H9 (cell line): ENCODE measurements at regions not wholly inside any gene's neighbourhood (a gene's known extent, or its start where the extent isn't known, plus 50 kb on each side); places are given as distances from the start of the nearest gene placed in this dataset.

Experiments
- DNase-seq: peaks from one replicate; pipeline ENCODE4 v3.0.0-alpha.2; 2017
- H2AFZ ChIP-seq: one replicate; pipeline ENCODE4 v1.6.1; 2013; ENCODE audit warnings: mild to moderate bottlenecking, low read length, control low read depth, moderate library complexity
- H2AK5ac ChIP-seq: 2 replicates; pipeline ENCODE4 v1.6.1; 2013; ENCODE audit warnings: low read length, control low read depth, mixed read lengths; ENCODE audit not compliant: insufficient read length
- H2BK120ac ChIP-seq: one replicate; pipeline ENCODE4 v1.6.1; 2013; ENCODE audit warnings: low read depth, mild to moderate bottlenecking, low read length, control low read depth, inconsistent platforms; ENCODE audit not compliant: poor library complexity, severe bottlenecking
- H2BK12ac ChIP-seq: 2 replicates; pipeline ENCODE4 v1.6.1; 2013; ENCODE audit warnings: low read length, control low read depth, mixed read lengths, low read depth; ENCODE audit not compliant: insufficient read length
- H2BK15ac ChIP-seq: 2 replicates; pipeline ENCODE4 v1.6.1; 2013; ENCODE audit warnings: low read depth, low read length, control low read depth
- H2BK20ac ChIP-seq: one replicate; pipeline ENCODE4 v1.6.1; 2013; ENCODE audit warnings: low read depth, mild to moderate bottlenecking, low read length, control low read depth, inconsistent platforms; ENCODE audit not compliant: poor library complexity, severe bottlenecking
- H2BK5ac ChIP-seq: 2 replicates; pipeline ENCODE4 v1.6.1; 2013; ENCODE audit warnings: low read length, control low read depth, mixed read lengths; ENCODE audit not compliant: insufficient read length
- H3K14ac ChIP-seq: 2 replicates; pipeline ENCODE4 v1.6.1; 2013; ENCODE audit warnings: low read length, control low read depth; ENCODE audit not compliant: insufficient read depth
- H3K18ac ChIP-seq: 2 replicates; pipeline ENCODE4 v1.6.1; 2013; ENCODE audit warnings: low read depth, mild to moderate bottlenecking, mixed read lengths, low read length, control low read depth; ENCODE audit not compliant: insufficient read length
- H3K23ac ChIP-seq: 2 replicates; pipeline ENCODE4 v1.6.1; 2013; ENCODE audit warnings: low read length, control low read depth, mixed read lengths, low read depth; ENCODE audit not compliant: insufficient read length
- H3K23me2 ChIP-seq: 2 replicates; pipeline ENCODE4 v1.6.1; 2013; ENCODE audit warnings: low read depth, mild to moderate bottlenecking, mixed read lengths, low read length, control low read depth; ENCODE audit not compliant: insufficient read length, poor library complexity, severe bottlenecking
- H3K27ac ChIP-seq: 2 replicates; pipeline ENCODE4 v1.5.1; 2013; ENCODE audit warnings: low read length, control low read depth, mixed read lengths, low read depth; ENCODE audit not compliant: insufficient read length
- H3K27me3 ChIP-seq: 2 replicates; pipeline ENCODE4 v1.6.1; 2013; ENCODE audit warnings: low read length, control low read depth, inconsistent platforms; ENCODE audit not compliant: insufficient read depth
- H3K4ac ChIP-seq: 2 replicates; pipeline ENCODE4 v1.6.1; 2013; ENCODE audit warnings: low read depth, mild to moderate bottlenecking, control low read depth, inconsistent platforms, low read length, moderate library complexity
- H3K4me1 ChIP-seq: 2 replicates; pipeline ENCODE4 v1.6.1; 2013; ENCODE audit warnings: low read length, control low read depth, inconsistent platforms; ENCODE audit not compliant: insufficient read depth
- H3K4me2 ChIP-seq: 2 replicates; pipeline ENCODE4 v1.6.1; 2013; ENCODE audit warnings: low read length, control low read depth, mixed read lengths; ENCODE audit not compliant: insufficient read length, insufficient read depth
- H3K56ac ChIP-seq: 2 replicates; pipeline ENCODE4 v1.6.1; 2013; ENCODE audit warnings: low read depth, mild to moderate bottlenecking, mixed read lengths, low read length, control low read depth; ENCODE audit not compliant: insufficient read length
- H3K79me1 ChIP-seq: 2 replicates; pipeline ENCODE4 v1.6.1; 2013; ENCODE audit warnings: low read depth, mild to moderate bottlenecking, moderate library complexity, low read length, control low read depth, inconsistent platforms; ENCODE audit not compliant: insufficient read depth, poor library complexity, severe bottlenecking
- H3K79me2 ChIP-seq: 2 replicates; pipeline ENCODE4 v1.6.1; 2013; ENCODE audit warnings: low read length, control low read depth, inconsistent platforms; ENCODE audit not compliant: insufficient read depth
- H3K9ac ChIP-seq: 2 replicates; pipeline ENCODE4 v1.6.1; 2013; ENCODE audit warnings: low read length, control low read depth, mixed read lengths; ENCODE audit not compliant: insufficient read length; ENCODE audit errors: extremely low read depth
- H3K9me3 ChIP-seq: one replicate; pipeline ENCODE4 v1.6.1; 2013; ENCODE audit warnings: low read depth, low read length, inconsistent platforms; ENCODE audit not compliant: control insufficient read depth
- H3T11ph ChIP-seq: one replicate; pipeline ENCODE4 v1.6.1; 2013; ENCODE audit warnings: mild to moderate bottlenecking, low read length, control low read depth, inconsistent platforms
- H4K20me1 ChIP-seq: one replicate; pipeline ENCODE4 v1.6.1; 2013; ENCODE audit not compliant: control insufficient read depth, insufficient read length, insufficient read depth
- H4K5ac ChIP-seq: 2 replicates; pipeline ENCODE4 v1.6.1; 2013; ENCODE audit warnings: low read depth, mild to moderate bottlenecking, mixed read lengths, low read length, control low read depth; ENCODE audit not compliant: insufficient read length
- H4K8ac ChIP-seq: replicated peaks from 2 replicates; pipeline ENCODE4 v1.6.1; 2013; ENCODE audit warnings: low read length, control low read depth, mixed read lengths, low read depth; ENCODE audit not compliant: insufficient read length
- H4K91ac ChIP-seq: 2 replicates; pipeline ENCODE4 v1.6.1; 2013; ENCODE audit warnings: low read depth, mild to moderate bottlenecking, moderate library complexity, mixed read lengths, low read length, control low read depth; ENCODE audit not compliant: insufficient read length
- H3K27ac Mint-ChIP-seq, 3 experiments: 2 replicates in 2 of 3; 3 replicates in 1 of 3; pipeline ENCODE4 v1.8.0; 2020 to 2021; ENCODE audit warnings: mixed read lengths in 3 of 3, mild to moderate bottlenecking in 1 of 3, moderate library complexity in 1 of 3
- H3K27me3 Mint-ChIP-seq: 2 replicates; pipeline ENCODE4 v1.8.0; 2021; ENCODE audit warnings: low read depth, mild to moderate bottlenecking, moderate library complexity, mixed read lengths
- H3K36me3 Mint-ChIP-seq, 3 experiments: 2 replicates in 2 of 3; 3 replicates in 1 of 3; pipeline ENCODE4 v1.8.0; 2020 to 2021; ENCODE audit warnings: low read depth in 3 of 3, mixed read lengths in 3 of 3; ENCODE audit not compliant: insufficient read depth in 1 of 3
- H3K4me1 Mint-ChIP-seq, 2 experiments: 2 replicates each; pipeline ENCODE4 v1.8.0; 2020; ENCODE audit warnings: mixed read lengths in 2 of 2
- H3K4me3 Mint-ChIP-seq, 2 experiments: 2 replicates in 1 of 2; 3 replicates in 1 of 2; pipeline ENCODE4 v1.8.0; 2020 to 2021; ENCODE audit warnings: mild to moderate bottlenecking in 2 of 2, mixed read lengths in 2 of 2, moderate library complexity in 1 of 2
- H3K9me3 Mint-ChIP-seq, 2 experiments: 2 replicates in 1 of 2; 3 replicates in 1 of 2; pipeline ENCODE4 v1.8.0; 2020; ENCODE audit warnings: mild to moderate bottlenecking in 2 of 2, mixed read lengths in 2 of 2, moderate library complexity in 1 of 2
- WGBS: extraction: QIAGEN DNeasy Blood & Tissue Kit; methylation state at CpG from one replicate; pipeline ENCODE4 v1.1.7; 2013; ENCODE audit warnings: missing lambda C conversion rate, low lambda C conversion rate, mixed read lengths; ENCODE audit not compliant: insufficient read length; ENCODE audit errors: extremely low coverage; 5-methylcytosine and 5-hydroxymethylcytosine counted together
- TF ChIP-seq, protein P1 (sequence below): fragments of 200-600 bp; sonication (generic); conservative IDR thresholded peaks from 3 replicates; pipeline ENCODE4 v1.8.0; 2021; ENCODE audit warnings: antibody characterized with exemption, mild to moderate bottlenecking

DNA sequence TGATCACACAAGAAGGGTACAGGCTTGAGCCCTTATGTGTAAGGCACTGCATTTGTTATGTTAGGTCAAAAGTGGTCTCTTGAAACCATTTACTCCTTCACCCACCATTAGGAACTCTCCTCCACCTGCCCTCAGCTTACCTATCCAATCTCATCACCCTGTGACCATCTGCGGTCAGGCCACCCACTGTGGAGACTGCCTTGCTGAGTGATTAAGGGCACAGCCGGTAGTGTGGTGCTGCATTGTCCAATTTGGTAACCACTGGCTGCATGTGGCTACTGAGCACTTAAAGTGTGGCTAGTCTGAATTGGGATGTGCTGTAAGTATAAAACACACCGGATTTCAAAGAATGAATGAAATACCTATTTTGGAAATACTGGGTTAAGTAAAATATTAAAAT lies 177.1 kb upstream of the PARP11 start:
- Histone ChIP-seq H3K27ac (no peak overlapping the region), H3K79me1 (no peaks in the 10 kb centered on the region), H2BK5ac (no peak overlapping the region), H4K5ac (no peak overlapping the region), H2BK120ac (no peak overlapping the region), H3K9me3 (no peaks in the 10 kb centered on the region), H3K27me3 (no peaks in the 10 kb centered on the region), H3K23me2 (no peaks in the 10 kb centered on the region), H2AFZ (no peak overlapping the region), H4K91ac (no peak overlapping the region), H3K4ac (no peak overlapping the region), H3K79me2 (no peaks in the 10 kb centered on the region), H3K23ac (no peak overlapping the region), H4K20me1 (no peaks in the 10 kb centered on the region), H3K18ac (no peak overlapping the region), H2BK15ac (no peak overlapping the region), H4K8ac (no peak overlapping the region), H2AK5ac (no peak overlapping the region), H3K9ac (no peak overlapping the region), H3K56ac (no peak overlapping the region), H3K14ac (no peak overlapping the region), H2BK12ac (no peak overlapping the region), H3K4me2 (no peak overlapping the region), H3T11ph (no peak overlapping the region), H2BK20ac (no peak overlapping the region), H3K4me1 (no peaks in the 10 kb centered on the region; the same call in 1 of the 2 replicates)
- no CpG with 5 or more reads among the region's 3 CpGs for WGBS
- H3K27me3 Mint-ChIP-seq: peaks cover 4% of the 10 kb centered on the region
- no peaks in the 10 kb centered on the region for H3K9me3 Mint-ChIP-seq
- no peak overlapping the region; a peak in 1 of 5 replicates for H3K4me3 Mint-ChIP-seq
- DNase-seq: no peak
- TF ChIP-seq, protein P1, sequence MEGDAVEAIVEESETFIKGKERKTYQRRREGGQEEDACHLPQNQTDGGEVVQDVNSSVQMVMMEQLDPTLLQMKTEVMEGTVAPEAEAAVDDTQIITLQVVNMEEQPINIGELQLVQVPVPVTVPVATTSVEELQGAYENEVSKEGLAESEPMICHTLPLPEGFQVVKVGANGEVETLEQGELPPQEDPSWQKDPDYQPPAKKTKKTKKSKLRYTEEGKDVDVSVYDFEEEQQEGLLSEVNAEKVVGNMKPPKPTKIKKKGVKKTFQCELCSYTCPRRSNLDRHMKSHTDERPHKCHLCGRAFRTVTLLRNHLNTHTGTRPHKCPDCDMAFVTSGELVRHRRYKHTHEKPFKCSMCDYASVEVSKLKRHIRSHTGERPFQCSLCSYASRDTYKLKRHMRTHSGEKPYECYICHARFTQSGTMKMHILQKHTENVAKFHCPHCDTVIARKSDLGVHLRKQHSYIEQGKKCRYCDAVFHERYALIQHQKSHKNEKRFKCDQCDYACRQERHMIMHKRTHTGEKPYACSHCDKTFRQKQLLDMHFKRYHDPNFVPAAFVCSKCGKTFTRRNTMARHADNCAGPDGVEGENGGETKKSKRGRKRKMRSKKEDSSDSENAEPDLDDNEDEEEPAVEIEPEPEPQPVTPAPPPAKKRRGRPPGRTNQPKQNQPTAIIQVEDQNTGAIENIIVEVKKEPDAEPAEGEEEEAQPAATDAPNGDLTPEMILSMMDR: no peak
- H3K36me3 Mint-ChIP-seq: no peaks in the 10 kb centered on the region; a peak in 1 of 7 replicates
- H3K27ac Mint-ChIP-seq: no peak overlapping the region
- peaks cover 23 to 26% of the 10 kb centered on the region in 2 experiments for H3K4me1 Mint-ChIP-seq
